Testis (tissue), 2 donors: ENCODE measurements at regions not wholly inside any gene's neighbourhood (a gene's known extent, or its start where the extent isn't known, plus 50 kb on each side); places are given as distances from the start of the nearest gene placed in this dataset.

ENCODE experiments used
- CTCF ChIP-seq, 3 experiments: fragments of 450-650 bp in 2 of 3; fragments of 200-600 bp in 1 of 3; sonication (generic) in 1 of 3; IDR thresholded peaks; one replicate each; pipeline ENCODE4 v1.5.1; 2016 to 2019; ENCODE audit warnings: antibody characterized with exemption in 3 of 3, mild to moderate bottlenecking in 2 of 3, moderate library complexity in 1 of 3
- POLR2A ChIP-seq: fragments of 450-650 bp; IDR thresholded peaks from one replicate; pipeline ENCODE4 v1.6.1; 2017; ENCODE audit warnings: antibody characterized with exemption, mild to moderate bottlenecking, moderate library complexity

- TF ChIP-seq CTCF (IDR thresholded peaks at IDR 0.05) (no peak), POLR2A (no peak)
Measured at GRCh38 chr22:27274770-27275449, 526.6 kb downstream of the MN1 start.
